ENCODE measurements at regions not wholly inside any gene's neighbourhood (a gene's known extent, or its start where the extent isn't known, plus 50 kb on each side); places are given as distances from the start of the nearest gene placed in this dataset.

DNA sequence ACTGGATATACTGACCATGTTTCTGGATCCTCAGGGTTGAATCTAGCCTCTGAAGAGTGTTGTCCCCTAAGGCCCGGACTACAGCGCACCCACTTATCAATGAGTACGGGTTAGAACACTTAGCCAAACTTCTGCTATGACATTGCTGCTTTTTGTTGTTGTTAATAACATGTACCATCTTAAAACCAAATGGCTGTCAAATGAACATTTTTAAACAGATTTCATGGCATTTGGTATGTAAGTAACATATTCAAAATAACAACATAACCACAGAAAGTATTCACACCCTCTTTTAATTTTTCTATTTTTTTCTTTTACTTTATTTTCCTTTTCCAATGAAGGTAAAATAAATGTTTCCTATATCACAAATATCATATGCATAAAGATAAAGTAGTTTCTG lies 1292.5 kb upstream of the TENM4 start:
- TF ChIP-seq, protein P1, sequence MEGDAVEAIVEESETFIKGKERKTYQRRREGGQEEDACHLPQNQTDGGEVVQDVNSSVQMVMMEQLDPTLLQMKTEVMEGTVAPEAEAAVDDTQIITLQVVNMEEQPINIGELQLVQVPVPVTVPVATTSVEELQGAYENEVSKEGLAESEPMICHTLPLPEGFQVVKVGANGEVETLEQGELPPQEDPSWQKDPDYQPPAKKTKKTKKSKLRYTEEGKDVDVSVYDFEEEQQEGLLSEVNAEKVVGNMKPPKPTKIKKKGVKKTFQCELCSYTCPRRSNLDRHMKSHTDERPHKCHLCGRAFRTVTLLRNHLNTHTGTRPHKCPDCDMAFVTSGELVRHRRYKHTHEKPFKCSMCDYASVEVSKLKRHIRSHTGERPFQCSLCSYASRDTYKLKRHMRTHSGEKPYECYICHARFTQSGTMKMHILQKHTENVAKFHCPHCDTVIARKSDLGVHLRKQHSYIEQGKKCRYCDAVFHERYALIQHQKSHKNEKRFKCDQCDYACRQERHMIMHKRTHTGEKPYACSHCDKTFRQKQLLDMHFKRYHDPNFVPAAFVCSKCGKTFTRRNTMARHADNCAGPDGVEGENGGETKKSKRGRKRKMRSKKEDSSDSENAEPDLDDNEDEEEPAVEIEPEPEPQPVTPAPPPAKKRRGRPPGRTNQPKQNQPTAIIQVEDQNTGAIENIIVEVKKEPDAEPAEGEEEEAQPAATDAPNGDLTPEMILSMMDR (IDR thresholded peaks at IDR 0.05), result no peak
- no peak for TF ChIP-seq EZH2phosphoT487 (IDR thresholded peaks at IDR 0.05)

All from neural progenitor cell (in vitro differentiated cells).